HEK293T (cell line): ENCODE measurements at regions not wholly inside any gene's neighbourhood (a gene's known extent, or its start where the extent isn't known, plus 50 kb on each side); places are given as distances from the start of the nearest gene placed in this dataset.

Experiments used
- CTCF ChIA-PET: fragments of 350-600 bp; formaldehyde crosslinking; extraction: SDS; loops from one replicate; lab custom pipeline; 2021; ENCODE audit warnings: antibody characterized with exemption, inconsistent platforms; lab: Yijun Ruan, JAX
- POLR2A ChIA-PET: fragments of 350-600 bp; formaldehyde crosslinking; extraction: SDS; loops from one replicate; lab custom pipeline; 2020; ENCODE audit warnings: antibody characterized with exemption, inconsistent platforms; lab: Yijun Ruan, JAX
- DNase-seq: peaks from one replicate; pipeline ENCODE4 v3.0.0; 2012; ENCODE audit warnings: mixed read lengths; ENCODE audit errors: extremely low spot score
- ARNT ChIP-seq: fragments of 450-650 bp; IDR thresholded peaks from 2 replicates; pipeline ENCODE4 v1.6.1; 2017; ENCODE audit warnings: mild to moderate bottlenecking
- BHLHE40 ChIP-seq: fragments of 450-650 bp; IDR thresholded peaks from 2 replicates; pipeline ENCODE4 v1.6.1; 2016; ENCODE audit warnings: mild to moderate bottlenecking, moderate library complexity, borderline replicate concordance
- CTBP1 ChIP-seq: fragments of 450-650 bp; IDR thresholded peaks from 2 replicates; pipeline ENCODE4 v1.6.1; 2016; ENCODE audit warnings: borderline replicate concordance
- ELF4 ChIP-seq: fragments of 450-650 bp; IDR thresholded peaks from 2 replicates; pipeline ENCODE4 v1.6.1; 2017; ENCODE audit warnings: antibody characterized with exemption
- FOXA1 ChIP-seq: fragments of 450-650 bp; IDR thresholded peaks from 2 replicates; pipeline ENCODE4 v1.6.1; 2016; ENCODE audit warnings: mild to moderate bottlenecking
- FOXK2 ChIP-seq: fragments of 450-650 bp; IDR thresholded peaks from 2 replicates; pipeline ENCODE4 v1.6.1; 2016; ENCODE audit warnings: mild to moderate bottlenecking
- FOXM1 ChIP-seq: fragments of 450-650 bp; IDR thresholded peaks from 2 replicates; pipeline ENCODE4 v1.6.1; 2017; ENCODE audit warnings: mild to moderate bottlenecking, borderline replicate concordance
- HDGF ChIP-seq: fragments of 450-650 bp; IDR thresholded peaks from 2 replicates; pipeline ENCODE4 v1.6.1; 2017; ENCODE audit warnings: antibody characterized with exemption, borderline replicate concordance
- L3MBTL2 ChIP-seq: fragments of 450-650 bp; conservative IDR thresholded peaks from 2 replicates; pipeline ENCODE4 v1.6.1; 2016; ENCODE audit warnings: mild to moderate bottlenecking
- LEF1 ChIP-seq: fragments of 450-650 bp; IDR thresholded peaks from 2 replicates; pipeline ENCODE4 v1.6.1; 2017; ENCODE audit warnings: mild to moderate bottlenecking, borderline replicate concordance
- NFRKB ChIP-seq: fragments of 450-650 bp; IDR thresholded peaks from 2 replicates; pipeline ENCODE4 v1.6.1; 2016; ENCODE audit warnings: mild to moderate bottlenecking, moderate library complexity
- SP1 ChIP-seq: fragments of 450-650 bp; IDR thresholded peaks from 2 replicates; pipeline ENCODE4 v1.6.1; 2017
- SUZ12 ChIP-seq: fragments of 450-650 bp; IDR thresholded peaks from 2 replicates; pipeline ENCODE4 v1.6.1; 2016; ENCODE audit warnings: mild to moderate bottlenecking
- TARDBP ChIP-seq: fragments of 450-650 bp; IDR thresholded peaks from 2 replicates; pipeline ENCODE4 v1.6.1; 2016
- ZNF384 ChIP-seq: fragments of 450-650 bp; IDR thresholded peaks from 2 replicates; pipeline ENCODE4 v1.6.1; 2016
- TF ChIP-seq, protein P1 (sequence below): fragments of 450-650 bp; IDR thresholded peaks from 2 replicates; pipeline ENCODE4 v1.6.1; 2016

DNA sequence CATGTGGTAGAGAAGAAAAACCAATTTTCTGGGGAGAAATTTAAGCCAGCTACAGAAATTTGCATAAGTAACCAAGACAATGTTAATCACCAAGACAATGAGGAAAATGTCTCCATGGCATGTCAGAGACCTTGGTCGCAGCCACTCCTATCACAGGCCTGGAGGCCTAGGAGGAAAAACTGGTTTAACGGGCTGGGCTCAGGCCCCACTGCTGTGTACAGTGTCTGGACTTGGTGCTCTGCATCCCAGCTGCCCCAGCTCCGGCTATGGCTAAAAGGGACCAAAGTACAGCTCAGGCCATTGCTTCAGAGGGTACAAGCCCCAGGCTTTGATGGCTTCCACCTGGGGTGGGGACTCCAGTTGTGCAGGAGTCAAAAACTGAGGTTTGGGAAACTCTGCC is 1075.1 kb upstream of the CDH18 start:
- ChIA-PET CTCF (no interaction called here), POLR2A (no interaction called here)
- no peak for DNase-seq
- no peak for TF ChIP-seq FOXK2
- no peak for TF ChIP-seq CTBP1
- no peak for TF ChIP-seq TARDBP
- no peak for TF ChIP-seq L3MBTL2
- TF ChIP-seq HDGF: no peak
- TF ChIP-seq SP1: no peak
- TF ChIP-seq, protein P1, sequence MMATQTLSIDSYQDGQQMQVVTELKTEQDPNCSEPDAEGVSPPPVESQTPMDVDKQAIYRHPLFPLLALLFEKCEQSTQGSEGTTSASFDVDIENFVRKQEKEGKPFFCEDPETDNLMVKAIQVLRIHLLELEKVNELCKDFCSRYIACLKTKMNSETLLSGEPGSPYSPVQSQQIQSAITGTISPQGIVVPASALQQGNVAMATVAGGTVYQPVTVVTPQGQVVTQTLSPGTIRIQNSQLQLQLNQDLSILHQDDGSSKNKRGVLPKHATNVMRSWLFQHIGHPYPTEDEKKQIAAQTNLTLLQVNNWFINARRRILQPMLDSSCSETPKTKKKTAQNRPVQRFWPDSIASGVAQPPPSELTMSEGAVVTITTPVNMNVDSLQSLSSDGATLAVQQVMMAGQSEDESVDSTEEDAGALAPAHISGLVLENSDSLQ: no peak
- no peak for TF ChIP-seq ELF4
- TF ChIP-seq FOXM1: no peak
- TF ChIP-seq FOXA1: no peak
- TF ChIP-seq BHLHE40: no peak
- no peak for TF ChIP-seq ZNF384
- no peak for TF ChIP-seq LEF1
- no peak for TF ChIP-seq ARNT
- TF ChIP-seq NFRKB: no peak
- no peak for TF ChIP-seq SUZ12

DNA sequence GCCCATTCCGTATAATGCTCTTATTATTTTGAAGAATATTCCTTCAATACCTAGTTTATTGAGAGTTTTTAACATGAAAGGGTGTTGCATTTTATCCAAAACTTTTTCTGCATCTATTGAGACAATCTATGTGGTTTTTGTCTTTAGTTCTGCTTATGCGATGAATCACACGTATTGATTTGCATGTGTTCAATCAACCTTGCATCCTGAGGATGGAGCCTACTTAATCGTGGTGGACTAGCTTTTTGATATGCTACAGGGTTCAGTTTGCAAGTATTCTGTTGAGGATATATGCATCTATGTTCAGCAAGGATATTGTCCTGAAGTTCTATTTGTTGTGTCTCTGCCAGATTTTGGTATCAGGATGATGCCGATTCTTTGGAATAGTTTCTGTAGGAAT is 1070.3 kb upstream of the CDH18 start:
- CTCF ChIA-PET: interaction anchor here (0.6 kb wide), 1 partner anchor 45 kb away, joined by 3 read pairs; no protein-coding TSS in a partner anchor
- TF ChIP-seq NFRKB (no peak), FOXK2 (no peak), TARDBP (no peak), ELF4 (no peak), LEF1 (no peak), FOXA1 (no peak), ZNF384 (no peak), SP1 (no peak), FOXM1 (no peak), CTBP1 (no peak), BHLHE40 (no peak), SUZ12 (no peak), L3MBTL2 (no peak), ARNT (no peak), HDGF (no peak)
- TF ChIP-seq, protein P1: no peak
- POLR2A ChIA-PET: no interaction called here
- no peak for DNase-seq

DNA sequence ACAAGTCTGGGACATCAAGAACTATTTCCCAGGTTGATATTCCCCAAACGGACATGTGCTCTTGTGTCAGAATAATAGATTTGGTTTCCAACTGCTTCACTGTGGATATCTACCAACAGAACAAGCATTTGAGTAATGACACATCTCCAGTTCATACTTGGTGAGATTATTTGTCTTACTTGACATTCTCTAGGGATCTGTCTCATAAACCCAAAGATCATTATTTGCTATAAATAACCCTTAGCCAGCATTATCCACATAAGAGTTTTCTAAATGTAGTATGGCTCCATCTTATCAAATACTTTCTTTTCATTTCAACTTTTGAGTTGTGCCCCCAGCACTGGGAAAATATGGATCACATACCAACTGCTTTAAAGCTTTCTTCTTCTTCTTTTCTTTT is 1063.9 kb upstream of the CDH18 start:
- TF ChIP-seq ARNT (no peak), FOXA1 (no peak), LEF1 (no peak), HDGF (no peak), FOXM1 (no peak), ZNF384 (no peak), SP1 (no peak), BHLHE40 (no peak), SUZ12 (no peak), FOXK2 (no peak), ELF4 (no peak), L3MBTL2 (no peak), TARDBP (no peak), NFRKB (no peak), CTBP1 (no peak)
- TF ChIP-seq, protein P1: no peak
- ChIA-PET POLR2A (no interaction called here), CTCF (no interaction called here)
- DNase-seq: no peak

DNA sequence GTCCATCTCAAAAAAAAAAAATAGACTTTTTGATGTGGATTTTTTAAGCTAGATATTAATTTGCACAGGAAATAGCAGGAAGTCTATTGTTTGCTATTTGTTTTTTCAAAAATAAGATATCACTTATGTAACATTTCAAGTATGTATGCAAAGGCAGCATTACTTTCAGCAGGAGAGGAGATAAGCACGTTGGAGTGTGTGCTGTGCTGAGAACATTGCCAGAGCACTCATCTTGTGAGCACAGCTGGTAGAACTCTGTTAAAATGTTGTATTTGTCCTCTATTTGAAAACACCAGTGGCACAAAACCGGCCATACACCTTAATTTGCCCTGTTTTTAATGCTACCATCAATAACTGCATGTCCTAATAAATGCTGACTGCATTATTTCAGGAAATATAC is 1061.9 kb upstream of the CDH18 start:
- DNase-seq: no peak
- POLR2A ChIA-PET: no interaction called here
- TF ChIP-seq HDGF (no peak), TARDBP (no peak), L3MBTL2 (no peak), FOXA1 (no peak), FOXM1 (no peak), ZNF384 (no peak), ELF4 (no peak), SUZ12 (no peak), ARNT (no peak), CTBP1 (no peak)
- CTCF ChIA-PET: no interaction called here

DNA sequence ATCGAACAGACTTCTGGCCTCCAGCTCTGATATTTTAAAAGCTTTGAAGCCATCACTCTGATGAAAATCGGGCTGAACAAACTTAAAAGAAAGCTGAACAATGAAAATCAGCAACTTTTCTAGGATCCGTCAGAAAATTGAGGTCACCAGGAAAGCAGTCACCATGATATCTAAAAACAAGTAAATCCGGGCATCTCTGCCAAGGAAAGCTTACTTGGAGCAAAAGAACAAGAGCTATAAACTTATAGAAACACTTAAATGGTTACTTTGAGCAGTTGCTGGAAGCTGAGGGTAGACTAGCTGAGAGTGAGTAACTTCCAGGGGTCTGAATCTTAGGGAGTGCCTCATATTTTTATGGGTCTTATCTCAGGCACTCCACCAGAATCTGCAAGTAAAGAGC is 1043.0 kb upstream of the CDH18 start:
- POLR2A ChIA-PET: no interaction called here
- no peak for TF ChIP-seq HDGF
- TF ChIP-seq L3MBTL2: no peak
- TF ChIP-seq CTBP1: no peak
- TF ChIP-seq TARDBP: no peak
- no peak for TF ChIP-seq LEF1
- no peak for TF ChIP-seq ZNF384
- no peak for TF ChIP-seq BHLHE40
- no peak for TF ChIP-seq FOXM1
- TF ChIP-seq ARNT: no peak
- TF ChIP-seq SP1: no peak
- TF ChIP-seq NFRKB: no peak
- no peak for TF ChIP-seq SUZ12
- no peak for TF ChIP-seq FOXK2
- no peak for TF ChIP-seq ELF4
- TF ChIP-seq, protein P1: no peak
- no peak for TF ChIP-seq FOXA1
- no peak for DNase-seq
- CTCF ChIA-PET: no interaction called here
